Activated naive CD4-positive, alpha-beta T cell treated with anti-CD3 and anti-CD28 coated beads, Interleukin-2, amount 50 U/mL, for 72 hours (primary cell): ENCODE measurements at regions not wholly inside any gene's neighbourhood (a gene's known extent, or its start where the extent isn't known, plus 50 kb on each side); places are given as distances from the start of the nearest gene placed in this dataset.

Experiments used
- ATAC-seq, 2 donors: fragments of 150-1000 bp; cut with Tn5 transposase; 2 replicates each; pipeline ENCODE4 v1.10.0; 2021; ENCODE audit warnings: mild to moderate bottlenecking in 2 of 2, moderate library complexity in 2 of 2
- DNase-seq, 2 donors: peaks; one replicate each; pipeline ENCODE4 v3.0.0; 2021 to 2022; ENCODE audit warnings: low spot score in 2 of 2
- H3K27ac Mint-ChIP-seq, 2 donors: one replicate each; pipeline ENCODE4 v1.8.0; 2022; ENCODE audit warnings: mild to moderate bottlenecking in 2 of 2, mixed read lengths in 2 of 2
- H3K36me3 Mint-ChIP-seq, 2 donors: one replicate each; pipeline ENCODE4 v1.8.0; 2022; ENCODE audit warnings: mixed read lengths in 2 of 2
- H3K9me3 Mint-ChIP-seq, 2 donors: one replicate each; pipeline ENCODE4 v1.8.0; 2022; ENCODE audit warnings: mixed read lengths in 2 of 2

DNA sequence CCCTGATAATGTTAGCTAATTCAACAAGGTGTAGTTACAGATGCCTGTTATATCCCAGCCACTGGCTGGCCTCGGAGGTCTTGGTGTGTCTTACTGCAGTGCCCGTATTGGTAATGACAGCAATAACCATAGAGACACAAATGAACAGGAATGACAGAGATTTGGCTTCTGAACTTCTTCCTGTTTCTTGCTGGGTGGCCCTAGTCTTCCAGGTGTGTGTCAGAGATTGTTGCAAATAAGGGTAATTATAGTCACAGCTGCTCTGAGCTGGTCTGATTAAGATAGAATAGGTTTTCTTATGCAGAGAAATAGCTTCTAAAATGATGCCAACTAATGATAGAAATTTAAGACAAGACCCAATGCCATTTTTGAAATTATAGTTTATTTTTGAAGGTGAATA lies 64.1 kb upstream of the MAD2L1 start:
- Mint-ChIP-seq H3K27ac (no peak overlapping the region), H3K36me3 (peaks cover 0 to under 1% of the 10 kb centered on the region in 2 donors), H3K9me3 (peaks cover 0 to under 1% of the 10 kb centered on the region in 2 donors)
- DNase-seq (no peak), ATAC-seq (no peak)
